HG03139 (cell line): ENCODE measurements at regions not wholly inside any gene's neighbourhood (a gene's known extent, or its start where the extent isn't known, plus 50 kb on each side); places are given as distances from the start of the nearest gene placed in this dataset.

Experiments used
- ATAC-seq: cut with Tn5 transposase; IDR thresholded peaks from one replicate; pipeline ENCODE4 v1.9.1; 2021; ENCODE audit not compliant: unreplicated experiment

- no peak for ATAC-seq
Measured at GRCh38 chr20:56986931-56987720, 279.3 kb downstream of the BMP7 start.

DNA sequence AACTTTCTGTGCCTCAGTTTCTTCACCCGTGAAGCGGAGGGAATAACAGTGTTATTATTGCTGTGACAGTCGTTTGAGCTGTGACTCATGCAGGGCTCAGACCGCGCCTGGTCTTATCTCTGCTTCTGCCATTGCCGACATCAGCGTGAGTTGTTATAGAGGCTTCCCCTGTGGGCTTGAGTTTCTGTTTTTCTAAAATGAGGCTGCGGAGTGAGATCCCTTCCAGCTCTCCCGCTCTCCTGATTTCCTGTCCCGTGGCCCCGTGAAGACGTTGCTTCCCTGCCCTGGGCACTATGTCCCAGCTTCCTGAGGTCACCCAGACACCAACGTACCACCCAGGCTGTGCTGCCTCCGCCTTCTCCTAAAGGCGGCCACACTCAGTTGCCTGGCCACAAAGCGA, 278.5 kb downstream of the BMP7 start:
- no peak for ATAC-seq

DNA sequence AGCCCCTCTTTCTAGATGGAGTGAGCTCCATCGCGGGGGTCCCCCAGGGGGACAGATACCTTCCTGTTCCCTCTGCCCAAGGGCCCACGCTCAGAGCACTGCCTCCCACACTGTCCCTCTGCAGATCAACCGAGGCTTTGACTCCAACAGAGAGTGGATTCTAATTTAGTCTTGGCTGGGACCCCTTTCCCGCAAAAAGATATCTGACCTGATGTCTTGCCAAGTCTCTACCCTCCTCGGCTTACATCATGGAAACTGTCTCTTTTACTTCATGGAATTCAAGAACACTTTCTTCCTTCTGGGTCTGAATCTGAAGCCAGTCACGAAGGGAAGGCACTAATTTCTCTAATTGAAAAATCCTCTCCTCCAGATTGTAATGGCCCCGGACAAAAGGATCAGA, 278.0 kb downstream of the BMP7 start:
- no peak for ATAC-seq

GRCh38 chr20:56989516-56989915, 276.9 kb downstream of the BMP7 start:
- no peak for ATAC-seq

GRCh38 chr20:56993020-56993559, 273.4 kb downstream of the BMP7 start:
- ATAC-seq: no peak

- ATAC-seq: no peak
Measured at GRCh38 chr20:56994006-56994405, 272.4 kb downstream of the BMP7 start.

DNA sequence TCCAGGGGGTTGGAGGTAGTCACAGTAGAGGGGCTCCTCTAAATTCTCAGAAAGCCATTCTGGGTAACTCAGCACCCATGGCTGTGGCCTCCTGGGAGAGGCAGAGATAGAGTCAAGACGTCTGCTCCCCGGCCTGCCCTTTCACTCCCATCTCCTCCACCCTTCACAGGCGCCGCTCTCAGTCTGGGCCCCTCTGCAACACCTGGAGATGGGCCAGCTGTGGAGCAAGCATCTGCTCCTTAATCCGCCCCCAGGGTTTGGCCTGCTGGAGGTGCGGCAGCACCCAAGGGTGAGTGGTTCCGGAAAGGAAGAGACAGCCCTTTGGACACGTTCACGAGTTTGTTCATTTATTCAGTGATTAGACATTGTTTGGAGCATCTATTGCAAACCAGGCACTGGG, 271.3 kb downstream of the BMP7 start:
- ATAC-seq: no peak

- no peak for ATAC-seq
Measured at GRCh38 chr20:56995635-56996075, 270.8 kb downstream of the BMP7 start.

DNA sequence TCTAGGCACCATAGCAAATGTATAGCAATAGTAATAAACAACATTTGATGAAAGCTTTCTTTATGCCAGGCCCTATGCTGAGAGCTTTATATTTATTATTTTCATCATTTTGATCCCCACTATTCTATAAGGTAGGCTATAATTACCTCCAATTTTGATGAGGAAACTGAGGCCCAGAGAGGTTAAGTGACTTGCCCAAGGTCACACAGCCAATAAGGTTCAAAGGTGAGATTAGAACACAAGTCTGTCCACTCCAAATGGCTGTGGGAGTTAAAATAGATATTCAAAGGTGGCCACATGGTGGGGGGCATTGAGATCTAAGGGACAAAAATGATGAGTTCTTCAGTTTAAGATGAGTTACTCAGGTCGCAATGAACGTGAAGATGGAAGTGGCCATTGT, 269.9 kb downstream of the BMP7 start:
- ATAC-seq: no peak

DNA sequence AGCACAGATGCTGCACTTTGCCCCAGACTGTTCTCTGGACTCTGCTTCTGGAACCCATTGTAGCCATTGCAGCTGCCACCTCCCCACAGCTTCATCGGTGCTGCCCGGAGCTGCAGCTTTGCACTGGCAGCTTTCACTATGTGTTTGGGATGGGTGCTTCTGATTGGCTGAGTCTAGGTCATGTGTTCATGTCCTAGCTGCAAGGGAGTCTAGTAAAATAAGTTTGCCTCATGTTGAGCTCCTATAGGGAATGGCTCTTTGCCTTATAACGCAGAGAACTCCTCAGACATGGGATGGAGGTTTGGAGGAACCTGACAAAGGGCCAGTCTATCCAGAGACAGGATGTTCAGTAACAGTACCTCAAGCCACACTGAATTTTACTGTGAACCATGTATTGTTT, 268.0 kb downstream of the BMP7 start:
- no peak for ATAC-seq

DNA sequence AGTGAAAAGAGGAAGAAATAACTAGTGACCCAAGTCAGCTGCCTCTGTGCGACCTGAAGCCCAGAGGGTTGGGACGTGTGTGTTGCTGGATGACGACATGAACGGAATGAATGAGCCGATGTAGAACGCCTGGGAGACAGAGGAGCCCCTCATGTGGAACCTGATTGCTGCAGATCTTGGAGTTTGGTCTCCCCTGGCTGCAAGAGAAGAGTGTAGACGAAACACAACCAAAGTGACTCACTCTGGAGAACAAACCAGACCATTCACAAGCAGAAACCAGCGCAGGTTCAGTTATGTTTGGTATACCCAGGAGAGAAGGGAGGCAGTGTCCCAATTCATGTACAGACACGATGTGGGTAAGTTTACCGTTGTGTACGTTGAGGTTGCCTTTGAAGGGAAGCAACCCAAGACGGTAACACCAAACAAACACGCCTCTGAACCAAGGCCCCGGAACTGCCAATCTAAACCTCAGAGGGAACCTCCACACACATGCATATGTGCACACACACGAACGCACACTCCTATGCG, 265.9 kb downstream of the BMP7 start:
- ATAC-seq: no peak

GRCh38 chr20:57001126-57001767, 265.2 kb downstream of the BMP7 start:
- no peak for ATAC-seq

GRCh38 chr20:57002066-57002570, 264.3 kb downstream of the BMP7 start:
- no peak for ATAC-seq

- no peak for ATAC-seq
Measured at GRCh38 chr20:57003012-57003411, 263.4 kb downstream of the BMP7 start.

DNA sequence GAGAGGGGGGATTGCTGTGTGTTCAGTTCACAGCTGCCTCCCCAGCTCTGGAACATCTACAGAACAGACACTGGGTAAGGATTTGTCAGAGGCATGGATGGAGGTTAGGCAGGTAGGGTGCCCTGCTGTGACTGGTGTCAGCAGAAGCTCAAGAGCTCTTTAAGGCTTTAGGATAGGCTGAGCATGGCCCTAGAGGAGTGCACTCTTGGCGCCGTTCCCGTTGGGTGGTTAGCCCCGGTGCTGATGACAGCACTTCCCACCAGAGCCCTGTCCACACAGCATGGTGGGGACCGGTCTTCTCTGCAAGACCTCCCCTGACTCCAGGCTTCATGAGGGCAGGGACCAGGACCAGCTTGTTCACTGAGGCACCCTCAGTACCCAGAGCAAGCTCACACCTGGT, 262.0 kb downstream of the BMP7 start:
- ATAC-seq: no peak

DNA sequence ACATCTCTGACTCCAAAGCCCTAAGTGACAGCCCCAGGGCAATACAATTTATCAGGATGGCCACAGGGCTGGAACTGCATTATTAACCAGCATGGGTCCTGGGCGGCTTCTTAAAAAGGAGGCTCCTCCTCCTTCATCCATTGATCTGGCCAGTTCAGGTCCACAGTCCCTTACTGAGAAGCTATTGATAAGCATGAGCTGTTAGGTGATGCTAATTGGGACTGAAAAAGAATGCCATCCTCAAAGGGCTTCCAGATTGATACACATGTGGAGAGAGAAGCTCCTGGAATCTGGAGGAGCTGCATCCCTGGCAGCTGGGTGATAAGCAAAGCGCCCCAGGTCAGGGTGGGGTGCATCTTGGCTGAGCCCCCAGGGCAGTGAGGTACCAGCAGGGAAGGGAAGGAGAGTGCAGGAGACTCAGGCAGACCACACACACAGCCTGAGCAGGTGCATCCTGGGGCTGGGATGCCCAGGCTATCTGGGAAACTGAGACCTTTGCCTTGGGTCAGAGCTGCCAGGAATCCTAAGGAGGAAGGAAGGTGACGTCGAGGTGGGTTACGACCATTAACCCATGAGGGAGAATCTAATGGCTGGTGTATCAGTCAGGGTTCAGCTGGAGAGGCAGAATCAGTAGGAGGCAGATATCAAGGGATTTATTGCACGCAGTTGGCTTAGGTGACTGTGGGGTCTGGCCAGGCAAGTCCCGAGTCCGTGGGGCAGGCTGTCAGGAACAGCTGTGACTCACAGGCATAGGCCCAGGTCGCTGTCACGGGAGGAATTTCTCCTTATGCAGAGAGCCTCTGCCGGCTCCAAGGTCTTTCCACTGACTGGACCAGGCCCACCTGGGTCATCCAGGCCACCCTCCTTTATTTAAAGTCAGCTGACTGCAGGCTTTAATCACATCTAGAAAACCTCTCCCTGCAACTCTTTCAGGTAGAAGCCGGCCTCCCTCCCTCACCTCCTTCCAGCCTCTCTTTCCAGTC, 261.2 kb downstream of the BMP7 start:
- no peak for ATAC-seq

- no peak for ATAC-seq
Measured at GRCh38 chr20:57006411-57007170, 259.9 kb downstream of the BMP7 start.

DNA sequence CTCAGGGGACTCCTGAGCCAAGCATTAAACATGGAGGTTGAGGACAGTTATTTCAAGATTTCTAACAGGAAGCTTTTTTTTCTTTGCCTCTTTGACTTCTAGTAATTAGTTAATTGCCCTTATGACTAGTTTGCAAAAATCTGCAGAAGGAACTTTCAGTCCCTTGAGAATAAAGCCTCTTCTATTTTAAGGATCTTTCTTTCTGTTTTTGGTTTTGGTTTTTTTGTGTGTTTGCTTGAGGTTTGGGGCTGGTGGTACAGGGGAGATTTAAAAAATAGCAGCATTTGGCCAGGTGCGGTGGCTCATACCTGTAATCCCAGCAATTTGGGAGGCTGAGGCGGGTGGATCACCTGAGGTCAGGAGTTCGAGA, 259.3 kb downstream of the BMP7 start:
- no peak for ATAC-seq

DNA sequence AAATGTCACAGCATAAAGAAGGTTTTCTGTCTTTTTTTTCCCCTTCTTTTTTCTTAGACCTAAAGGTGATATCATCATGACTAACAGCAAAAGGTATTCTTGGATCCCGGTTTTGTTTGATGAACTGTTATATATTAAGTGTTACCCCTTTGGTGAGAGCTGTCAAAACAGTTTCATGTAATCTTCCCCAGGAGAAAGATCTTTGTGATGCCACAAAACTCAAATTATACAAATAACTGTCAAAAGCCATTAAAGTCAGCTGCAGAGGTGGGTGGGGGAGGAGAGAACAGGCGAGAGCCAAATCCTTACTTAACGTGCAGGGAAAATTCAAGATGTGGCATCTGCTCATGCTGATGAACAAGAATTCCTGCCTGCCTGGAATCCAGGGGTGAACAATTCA, 258.2 kb downstream of the BMP7 start:
- ATAC-seq: no peak

GRCh38 chr20:57009355-57009754, 257.1 kb downstream of the BMP7 start:
- ATAC-seq: no peak
